ENCODE measurements at regions not wholly inside any gene's neighbourhood (a gene's known extent, or its start where the extent isn't known, plus 50 kb on each side); places are given as distances from the start of the nearest gene placed in this dataset.

- peaks cover 0 to 5% of the 10 kb centered on the region in 2 donors for H3K27me3 ChIP-seq
- H3K4me1 ChIP-seq = no peaks in the 10 kb centered on the region
- ATAC-seq (no peak), DNase-seq (no peak)
- no peak overlapping the region for H3K4me3 ChIP-seq
- H3K9me3 ChIP-seq = no peaks in the 10 kb centered on the region
- H3K36me3 ChIP-seq = no peaks in the 10 kb centered on the region
- no peak overlapping the region for H3K27ac ChIP-seq
- intact Hi-C loops (cut with DNase I) = no loop called here
- no peak for TF ChIP-seq CTCF (IDR thresholded peaks at IDR 0.05)
Measured at GRCh38 chr5:50953290-50953689, 286.9 kb downstream of the PARP8 start.

- DNase-seq (peak in 1 of 4 donors; percentile 16), ATAC-seq (peak; percentile 42)
- peak; percentile 37 to 47 for TF ChIP-seq CTCF (IDR thresholded peaks at IDR 0.05)
- H3K9me3 ChIP-seq = no peaks in the 10 kb centered on the region
- H3K4me3 ChIP-seq = no peak overlapping the region
- H3K36me3 ChIP-seq = no peaks in the 10 kb centered on the region
- peaks cover 10 to 42% of the 10 kb centered on the region in 2 donors for H3K27me3 ChIP-seq
- no peak overlapping the region for H3K27ac ChIP-seq
- H3K4me1 ChIP-seq = peaks cover 7 to 10% of the 10 kb centered on the region in 2 donors
- intact Hi-C loops (cut with DNase I) = no loop called here
Measured at GRCh38 chr5:50958852-50959457, 292.5 kb downstream of the PARP8 start.

- H3K27me3 ChIP-seq = peaks cover 49 to 80% of the 10 kb centered on the region in 2 donors
- intact Hi-C loops (cut with DNase I) = no loop called here
- peak; percentile 97 for ATAC-seq
Measured at GRCh38 chr5:50962934-50963872, 296.8 kb downstream of the PARP8 start.

GRCh38 chr5:50963971-50964745, 297.7 kb downstream of the PARP8 start:
- H3K4me3 ChIP-seq = no peak overlapping the region
- H3K27ac ChIP-seq = no peak overlapping the region
- no peaks in the 10 kb centered on the region for H3K36me3 ChIP-seq
- ATAC-seq (no peak), DNase-seq (peak in 1 of 4 donors; percentile 13)
- H3K4me1 ChIP-seq = peaks cover 21 to 36% of the 10 kb centered on the region in 2 donors
- intact Hi-C loops (cut with DNase I) = no loop called here
- H3K27me3 ChIP-seq = peaks cover 59 to 86% of the 10 kb centered on the region in 2 donors
- H3K9me3 ChIP-seq = no peaks in the 10 kb centered on the region
- TF ChIP-seq CTCF (IDR thresholded peaks at IDR 0.05) = no peak

More at GRCh38 chr5:50962934-50963872, 296.8 kb downstream of the PARP8 start:
- no peaks in the 10 kb centered on the region for H3K9me3 ChIP-seq
- H3K4me1 ChIP-seq = peaks cover 16 to 27% of the 10 kb centered on the region in 2 donors
- peak; percentile 80 to 85 for TF ChIP-seq CTCF (IDR thresholded peaks at IDR 0.05)
- no peak overlapping the region for H3K27ac ChIP-seq
- no peaks in the 10 kb centered on the region for H3K36me3 ChIP-seq
- H3K4me3 ChIP-seq = peak overlapping the region; percentile 28 to 34
- DNase-seq = peak; percentile 59 to 85 (median 77)

Data from left lung (tissue), 4 donors.